ENCODE measurements at regions not wholly inside any gene's neighbourhood (a gene's known extent, or its start where the extent isn't known, plus 50 kb on each side); places are given as distances from the start of the nearest gene placed in this dataset.

- TF ChIP-seq STAT6 (CRISPR knock-in tag; conservative IDR thresholded peaks at IDR 0.05; ENCODE audit: low read depth) (no peak), ZNF138 (CRISPR knock-in tag; conservative IDR thresholded peaks at IDR 0.05) (no peak), MXD4 (CRISPR knock-in tag; IDR thresholded peaks at IDR 0.05; ENCODE audit: borderline replicate concordance) (no peak), CDX4 (CRISPR knock-in tag; IDR thresholded peaks at IDR 0.05; ENCODE audit: borderline replicate concordance) (no peak)
Measured at GRCh38 chr14:58963873-58964597, 224.4 kb upstream of the DAAM1 start (continued).

GRCh38 chr14:58964598-58964928 lies 223.9 kb upstream of the DAAM1 start:
- Mint-ChIP-seq H3K27me3 (ENCODE audit: low read depth) (no peaks in the 10 kb centered on the region; the same call in 1 of the 2 replicates), H3K4me3 (no peak overlapping the region), H3K27ac (no peak overlapping the region), H3K36me3 (no peaks in the 10 kb centered on the region), H3K9me3 (no peaks in the 10 kb centered on the region), H3K4me1 (peaks cover 7% of the 10 kb centered on the region)
- TF ChIP-seq ZNF232 (CRISPR knock-in tag; IDR thresholded peaks at IDR 0.05) = no peak
- TF ChIP-seq MAX (CRISPR knock-in tag; IDR thresholded peaks at IDR 0.05) = no peak
- no peak for TF ChIP-seq ETV6 (CRISPR knock-in tag; IDR thresholded peaks at IDR 0.05)
- no peak for TF ChIP-seq STAT6 (CRISPR knock-in tag; conservative IDR thresholded peaks at IDR 0.05; ENCODE audit: low read depth)
- TF ChIP-seq ZNF512 (CRISPR knock-in tag; IDR thresholded peaks at IDR 0.05; ENCODE audit: borderline replicate concordance) = no peak
- TF ChIP-seq ZNF219 (CRISPR knock-in tag; IDR thresholded peaks at IDR 0.05; ENCODE audit: borderline replicate concordance) = no peak
- no peak for TF ChIP-seq HMGA2 (CRISPR knock-in tag; IDR thresholded peaks at IDR 0.05)
- TF ChIP-seq NR3C1 (CRISPR knock-in tag; conservative IDR thresholded peaks at IDR 0.05; ENCODE audit: low read depth) = no peak
- DNase-seq (ENCODE audit: low spot score) = no peak
- ChIA-PET CTCF (no interaction called here), POLR2A (no interaction called here)
- ATAC-seq = no peak

GRCh38 chr14:58965601-58966000 lies 222.9 kb upstream of the DAAM1 start:
- Mint-ChIP-seq H3K27me3 (ENCODE audit: low read depth) (no peaks in the 10 kb centered on the region; the same call in 1 of the 2 replicates), H3K27ac (no peak overlapping the region), H3K36me3 (no peaks in the 10 kb centered on the region), H3K9me3 (no peaks in the 10 kb centered on the region), H3K4me3 (no peak overlapping the region), H3K4me1 (peaks cover 7% of the 10 kb centered on the region)
- no peak for DNase-seq (ENCODE audit: low spot score)
- ATAC-seq = no peak
- ChIA-PET POLR2A (no interaction called here), CTCF (no interaction called here)
- TF ChIP-seq AFF4 (CRISPR knock-in tag; IDR thresholded peaks at IDR 0.05; ENCODE audit: borderline replicate concordance) (no peak), FOXP4 (CRISPR knock-in tag; IDR thresholded peaks at IDR 0.05) (no peak), ZBTB21 (CRISPR knock-in tag; IDR thresholded peaks at IDR 0.05; ENCODE audit: borderline replicate concordance) (no peak), ETV6 (CRISPR knock-in tag; IDR thresholded peaks at IDR 0.05) (no peak), GTF2I (CRISPR knock-in tag; conservative IDR thresholded peaks at IDR 0.05) (no peak), RELA (CRISPR knock-in tag; IDR thresholded peaks at IDR 0.05; ENCODE audit: borderline replicate concordance) (no peak)
